K562 (cell line): ENCODE measurements at regions not wholly inside any gene's neighbourhood (a gene's known extent, or its start where the extent isn't known, plus 50 kb on each side); places are given as distances from the start of the nearest gene placed in this dataset.

ENCODE experiments used
- ATAC-seq: fragments of 200-7000 bp; cut with Tn5 transposase; 3 replicates; pipeline ENCODE4 v1.9.1; 2020; ENCODE audit warnings: moderate library complexity
- BruUV-seq: library from RNA; stranded (reverse); fragments of 400-500 nt; replicated peaks from 2 replicates; lab custom pipeline; 2021; lab: Mats Ljungman, UMichigan
- CTCF ChIA-PET: fragments of 300-600 bp; formaldehyde crosslinking; extraction: SDS; loops from one replicate; lab custom pipeline; 2021; ENCODE audit warnings: low intra/inter-chr PET ratio; lab: Yijun Ruan, JAX
- POLR2A ChIA-PET: fragments of 300-600, 350-650 bp; sonication (Branson Sonifier 250); formaldehyde crosslinking; extraction: SDS; loops from one replicate; lab custom pipeline; 2021; ENCODE audit warnings: antibody characterized with exemption, inconsistent platforms; lab: Yijun Ruan, JAX
- DNase-seq, 4 experiments: peaks; one replicate each; pipeline versions ENCODE4 v3.0.0 to v3.0.0-alpha.2; 2011 to 2018; ENCODE audit warnings: low spot score in 3 of 4, mixed read lengths in 3 of 4; ENCODE audit errors: extremely low read depth in 1 of 4
- FAIRE-seq: peaks from 2 replicates; lab custom pipeline; 2011; peaks lifted over from hg19 to GRCh38; lab: Jason Lieb, UNC
- H2AFZ ChIP-seq: 2 replicates; pipeline ENCODE4 v1.6.0; 2011; ENCODE audit warnings: low read depth, low read length, control low read depth, inconsistent platforms
- H3K27ac ChIP-seq: fragments of 200-600 bp; 3 replicates; pipeline ENCODE4 v1.8.0; 2011; ENCODE audit warnings: low read depth, mild to moderate bottlenecking, control low read depth, inconsistent platforms, low read length, moderate library complexity, mixed read lengths; ENCODE audit errors: extremely low read depth
- H3K27me3 ChIP-seq, 2 experiments: fragments of 300-600 bp in 1 of 2; 2 replicates in 1 of 2; 3 replicates in 1 of 2; pipeline versions ENCODE4 v1.6.0 to v1.8.0; 2011; ENCODE audit warnings: inconsistent platforms in 2 of 2, low read length in 2 of 2, mild to moderate bottlenecking in 1 of 2, mixed read lengths in 1 of 2, moderate library complexity in 1 of 2; ENCODE audit not compliant: control insufficient read depth in 2 of 2, insufficient read depth in 2 of 2
- H3K36me3 ChIP-seq: fragments of 300-600 bp; 3 replicates; pipeline ENCODE4 v1.8.0; 2011; ENCODE audit warnings: mild to moderate bottlenecking, low read length, inconsistent platforms; ENCODE audit not compliant: control insufficient read depth, insufficient read depth
- H3K4me1 ChIP-seq, 2 experiments: fragments of 200-600 bp in 1 of 2; replicated peaks in 1 of 2; 2 replicates in 1 of 2; 3 replicates in 1 of 2; pipeline versions ENCODE4 v1.5.1 to v1.8.0; 2011; ENCODE audit warnings: inconsistent platforms in 2 of 2, low read length in 2 of 2, mild to moderate bottlenecking in 1 of 2, mixed read lengths in 1 of 2, moderate library complexity in 1 of 2; ENCODE audit not compliant: control insufficient read depth in 2 of 2, insufficient read depth in 2 of 2
- H3K4me2 ChIP-seq: 2 replicates; pipeline ENCODE4 v1.6.1; 2011; ENCODE audit warnings: low read length, control low read depth, inconsistent platforms, mixed read lengths; ENCODE audit not compliant: insufficient read depth
- H3K4me3 ChIP-seq: fragments of 200-600 bp; sonication (generic), shearing (Covaris generic); 2 replicates; pipeline ENCODE4 v1.5.1; 2016; ENCODE audit warnings: control low read depth, inconsistent platforms
- H3K79me2 ChIP-seq: fragments of 200-600 bp; 3 replicates; pipeline ENCODE4 v1.8.0; 2011; ENCODE audit warnings: low read length, inconsistent platforms; ENCODE audit not compliant: control insufficient read depth, insufficient read depth
- H3K9ac ChIP-seq, 2 experiments: 2 replicates each; pipeline versions ENCODE4 v1.6.0 to v1.6.1; 2011; ENCODE audit warnings: low read depth in 2 of 2, low read length in 2 of 2, control low read depth in 1 of 2, inconsistent platforms in 1 of 2, mild to moderate bottlenecking in 1 of 2, mixed read lengths in 1 of 2; ENCODE audit not compliant: insufficient read depth in 1 of 2
- H3K9me1 ChIP-seq: one replicate; pipeline ENCODE4 v1.6.0; 2011; ENCODE audit warnings: inconsistent platforms, mild to moderate bottlenecking, low read length, moderate library complexity; ENCODE audit not compliant: control insufficient read depth, insufficient read depth
- H3K9me3 ChIP-seq: replicated peaks from 2 replicates; pipeline ENCODE4 v1.5.1; 2011; ENCODE audit warnings: low read depth, low read length, inconsistent platforms; ENCODE audit not compliant: control insufficient read depth, insufficient read depth
- H4K20me1 ChIP-seq: replicated peaks from 2 replicates; pipeline ENCODE4 v1.6.1; 2011; ENCODE audit warnings: low read length, inconsistent platforms, mixed read lengths; ENCODE audit not compliant: control insufficient read depth, insufficient read depth
- BMI1 ChIP-seq: fragments of 150-350 bp; IDR thresholded peaks from 2 replicates; pipeline ENCODE4 v1.6.1; 2014; ENCODE audit warnings: low read length
- E2F3 ChIP-seq: fragments of 250-450 bp; sonication (Bioruptor Pico); IDR thresholded peaks from 2 replicates; pipeline ENCODE4 v1.4.0; 2020; ENCODE audit warnings: mild to moderate bottlenecking
- E2F4 ChIP-seq: sonication (generic); formaldehyde crosslinking; IDR thresholded peaks from 2 replicates; pipeline ENCODE4 v1.8.0; 2022; ENCODE audit warnings: mild to moderate bottlenecking, low read depth, missing genetic modification reagents
- E2F5 ChIP-seq: sonication (generic); formaldehyde crosslinking; IDR thresholded peaks from 2 replicates; pipeline ENCODE4 v1.8.0; 2022; ENCODE audit warnings: mild to moderate bottlenecking, missing genetic modification reagents
- ELF4 ChIP-seq: fragments of 450-650 bp; formaldehyde crosslinking; IDR thresholded peaks from 2 replicates; pipeline ENCODE4 v1.4.0; 2022; ENCODE audit warnings: missing genetic modification characterization
- EP400 ChIP-seq: fragments of 450-650 bp; IDR thresholded peaks from 2 replicates; pipeline ENCODE4 v1.6.1; 2017; ENCODE audit warnings: antibody characterized with exemption, mild to moderate bottlenecking, moderate library complexity
- HNRNPL ChIP-seq: fragments of 200-400 bp; formaldehyde crosslinking; IDR thresholded peaks from 2 replicates; pipeline ENCODE4 v1.6.1; 2017; ENCODE audit warnings: low read depth, mild to moderate bottlenecking, low read length
- RB1 ChIP-seq: fragments of 450-650 bp; IDR thresholded peaks from 2 replicates; pipeline ENCODE4 v1.6.1; 2017; ENCODE audit warnings: low read depth, mild to moderate bottlenecking
- STAG1 ChIP-seq: sonication (generic); formaldehyde crosslinking; IDR thresholded peaks from 2 replicates; pipeline ENCODE4 v1.5.0; 2020; ENCODE audit warnings: missing genetic modification reagents, borderline replicate concordance
- TGIF2 ChIP-seq: sonication (generic); formaldehyde crosslinking; IDR thresholded peaks from 2 replicates; pipeline ENCODE4 v1.8.1; 2022; ENCODE audit warnings: mild to moderate bottlenecking, missing genetic modification reagents, moderate library complexity
- ZNF253 ChIP-seq: fragments of 250-450 bp; sonication (Bioruptor Pico); conservative IDR thresholded peaks from 2 replicates; pipeline ENCODE4 v1.6.1; 2021; ENCODE audit warnings: mild to moderate bottlenecking
- ZNF561 ChIP-seq: fragments of 450-650 bp; formaldehyde crosslinking; conservative IDR thresholded peaks from 2 replicates; pipeline ENCODE4 v1.4.0; 2020; ENCODE audit warnings: mild to moderate bottlenecking, moderate library complexity
- WGBS: fragments of 100-300 bp; shearing (Covaris generic); methylation state at CpG from one replicate; pipeline ENCODE4 v1.1.6; 2016; ENCODE audit warnings: low coverage, mixed read lengths; ENCODE audit not compliant: insufficient coverage; ENCODE audit errors: missing lambda C conversion rate; 5-methylcytosine and 5-hydroxymethylcytosine counted together
- in situ Hi-C: fragments of 300-500 bp; cut with MboI; formaldehyde crosslinking; loops from 4 replicates; pipeline ENCODE4 v1.15.0; 2018; ENCODE audit warnings: inconsistent platforms, mixed read lengths
- intact Hi-C: fragments of 100-400 bp; cut with micrococcal nuclease; formaldehyde crosslinking; loops from 2 replicates; pipeline ENCODE4 v1.14.2; 2022

- ChIA-PET CTCF (no interaction called here), POLR2A (interaction anchor here (0.7 kb wide), 1 partner anchor 32 kb away, joined by 5 read pairs; no protein-coding TSS in a partner anchor)
- H3K9me1 ChIP-seq: no peaks in the 10 kb centered on the region
- H3K36me3 ChIP-seq: no peaks in the 10 kb centered on the region
- TF ChIP-seq ELF4 (CRISPR knock-in tag): no peak
- no peak for TF ChIP-seq TGIF2
- TF ChIP-seq HNRNPL: no peak
- no peak for TF ChIP-seq ZNF253 (CRISPR knock-in tag)
- no peak for TF ChIP-seq E2F4 (CRISPR knock-in tag)
- TF ChIP-seq RB1: no peak
- no peak for TF ChIP-seq EP400
- no peak for TF ChIP-seq E2F3 (CRISPR knock-in tag)
- no peak for TF ChIP-seq STAG1 (CRISPR knock-in tag)
- TF ChIP-seq ZNF561 (CRISPR knock-in tag): no peak
- no peak for TF ChIP-seq E2F5
- TF ChIP-seq BMI1: no peak
- WGBS: 3% methylated on average over 2 of the region's 2 CpGs
- FAIRE-seq (no peak), DNase-seq (no peak), ATAC-seq (no peak)
- BruUV-seq: no TSS peak
- intact Hi-C loops: no loop called here
- H2AFZ ChIP-seq: no peak overlapping the region
- H4K20me1 ChIP-seq: no peaks in the 10 kb centered on the region
- H3K4me1 ChIP-seq: no peaks in the 10 kb centered on the region
- H3K9ac ChIP-seq: no peak overlapping the region
- peaks cover 6% of the 10 kb centered on the region in 2 experiments; a peak in 2 of 5 replicates for H3K27me3 ChIP-seq
- no peaks in the 10 kb centered on the region for H3K9me3 ChIP-seq
- H3K4me2 ChIP-seq: no peak overlapping the region
- H3K79me2 ChIP-seq: no peaks in the 10 kb centered on the region
- no peak overlapping the region for H3K4me3 ChIP-seq
- in situ Hi-C loops: no loop called here
- H3K27ac ChIP-seq: no peak overlapping the region
These were observed 80.6 kb upstream of the DHX15 start for GRCh38 chr4:24664956-24665355.
